H1 (cell line): ENCODE measurements at regions not wholly inside any gene's neighbourhood (a gene's known extent, or its start where the extent isn't known, plus 50 kb on each side); places are given as distances from the start of the nearest gene placed in this dataset.

Source experiments
- CTCF ChIA-PET: fragments of 300-600 bp; sonication (Branson Sonifier 250); formaldehyde crosslinking; loops from one replicate; lab custom pipeline; 2021; ENCODE audit not compliant: partially characterized antibody; lab: Charles Lee
- POLR2A ChIA-PET: fragments of 300-600 bp; sonication (Branson Sonifier 250); formaldehyde crosslinking; loops from one replicate; lab custom pipeline; 2021; ENCODE audit warnings: inconsistent platforms; ENCODE audit not compliant: partially characterized antibody; lab: Charles Lee
- DNase-seq, 2 experiments: peaks; one replicate each; pipeline versions ENCODE4 v3.0.0 to v3.0.0-alpha.2; 2010 to 2022; ENCODE audit warnings: low spot score in 2 of 2, low read depth in 1 of 2, mixed read lengths in 1 of 2
- FAIRE-seq: peaks from 2 replicates; lab custom pipeline; 2011; peaks lifted over from hg19 to GRCh38; lab: Jason Lieb, UNC
- H2AFZ ChIP-seq: 2 replicates; pipeline ENCODE4 v1.8.1; 2012; ENCODE audit warnings: low read length, inconsistent platforms
- H2AK5ac ChIP-seq: 2 replicates; pipeline ENCODE4 v1.6.1; 2013; ENCODE audit warnings: low read depth, low read length
- H2BK120ac ChIP-seq: replicated peaks from 2 replicates; pipeline ENCODE3; 2013; ENCODE audit warnings: low read depth, low read length, inconsistent platforms
- H2BK12ac ChIP-seq: 2 replicates; pipeline ENCODE4 v1.6.1; 2013; ENCODE audit warnings: low read depth, low read length
- H2BK15ac ChIP-seq: 2 replicates; pipeline ENCODE4 v1.6.1; 2013; ENCODE audit warnings: low read length
- H2BK20ac ChIP-seq: 2 replicates; pipeline ENCODE4 v1.6.1; 2013; ENCODE audit warnings: low read length
- H2BK5ac ChIP-seq: 2 replicates; pipeline ENCODE4 v1.6.1; 2013; ENCODE audit warnings: low read depth, low read length
- H3K14ac ChIP-seq: 2 replicates; pipeline ENCODE4 v1.6.1; 2013; ENCODE audit warnings: inconsistent platforms; ENCODE audit not compliant: insufficient read length
- H3K18ac ChIP-seq: 2 replicates; pipeline ENCODE4 v1.6.1; 2013; ENCODE audit warnings: low read length; ENCODE audit errors: extremely low read depth
- H3K23ac ChIP-seq: 2 replicates; pipeline ENCODE4 v1.6.1; 2013; ENCODE audit warnings: inconsistent platforms; ENCODE audit not compliant: insufficient read length
- H3K23me2 ChIP-seq: 2 replicates; pipeline ENCODE4 v1.6.1; 2013; ENCODE audit warnings: low read depth, low read length
- H3K27ac ChIP-seq: 2 replicates; pipeline ENCODE4 v1.6.1; 2011; ENCODE audit warnings: low read depth, low read length, inconsistent platforms
- H3K27me3 ChIP-seq, 4 experiments: replicated peaks in 1 of 4; 1 replicate in 1 of 4; 2 replicates in 3 of 4; pipeline versions ENCODE4 v1.6.1 to v1.8.1; 2011 to 2013; ENCODE audit warnings: low read length in 3 of 4, mild to moderate bottlenecking in 3 of 4, inconsistent platforms in 2 of 4, mixed read lengths in 2 of 4, moderate library complexity in 1 of 4; ENCODE audit not compliant: control insufficient read depth in 3 of 4, insufficient read depth in 3 of 4; ENCODE audit errors: extremely low read depth in 1 of 4
- H3K36me3 ChIP-seq, 4 experiments: 2 replicates each; pipeline versions ENCODE4 v1.6.1 to v1.8.1; 2011 to 2013; ENCODE audit warnings: mild to moderate bottlenecking in 4 of 4, low read length in 3 of 4, moderate library complexity in 2 of 4, control low read depth in 1 of 4, inconsistent platforms in 1 of 4; ENCODE audit not compliant: insufficient read depth in 4 of 4, control insufficient read depth in 2 of 4
- H3K4ac ChIP-seq: replicated peaks from 2 replicates; pipeline ENCODE3; 2013; ENCODE audit warnings: low read length, low read depth, mixed read lengths, inconsistent platforms; ENCODE audit not compliant: insufficient read length
- H3K4me1 ChIP-seq, 4 experiments: replicated peaks in 1 of 4; 1 replicate in 1 of 4; 2 replicates in 3 of 4; pipeline versions ENCODE4 v1.6.1 to v1.8.1; 2011 to 2013; ENCODE audit warnings: low read length in 3 of 4, inconsistent platforms in 2 of 4, mixed read lengths in 1 of 4; ENCODE audit not compliant: insufficient read depth in 4 of 4, control insufficient read depth in 3 of 4
- H3K4me2 ChIP-seq, 2 experiments: 2 replicates each; pipeline versions ENCODE4 v1.6.1 to v1.8.1; 2011 to 2013; ENCODE audit warnings: low read depth in 2 of 2, low read length in 2 of 2, control low read depth in 1 of 2, inconsistent platforms in 1 of 2, mild to moderate bottlenecking in 1 of 2; ENCODE audit not compliant: insufficient read depth in 1 of 2
- H3K4me3 ChIP-seq, 4 experiments: fragments of 200-600, 300-600 bp in 1 of 4; sonication (generic), shearing (Covaris generic), sonication (Bioruptor Twin) in 1 of 4; 2 replicates each; pipeline versions ENCODE4 v1.5.1 to v1.8.1; 2011 to 2016; ENCODE audit warnings: low read length in 4 of 4, low read depth in 3 of 4, control low read depth in 2 of 4, inconsistent platforms in 2 of 4, mild to moderate bottlenecking in 2 of 4, mixed read lengths in 1 of 4, moderate library complexity in 1 of 4; ENCODE audit not compliant: insufficient read depth in 2 of 4; ENCODE audit errors: extremely low read depth in 1 of 4
- H3K56ac ChIP-seq: replicated peaks from 2 replicates; pipeline ENCODE3; 2013; ENCODE audit warnings: low read depth, mild to moderate bottlenecking, mixed read lengths, low read length, inconsistent platforms; ENCODE audit not compliant: insufficient read length
- H3K79me1 ChIP-seq: 2 replicates; pipeline ENCODE4 v1.6.1; 2013; ENCODE audit warnings: low read depth, low read length, control low read depth
- H3K79me2 ChIP-seq, 2 experiments: 2 replicates each; pipeline versions ENCODE4 v1.6.1 to v1.8.1; 2012 to 2013; ENCODE audit warnings: low read length in 2 of 2, mild to moderate bottlenecking in 2 of 2, inconsistent platforms in 1 of 2; ENCODE audit not compliant: insufficient read depth in 2 of 2, control insufficient read depth in 1 of 2
- H3K9ac ChIP-seq, 4 experiments: replicated peaks in 1 of 4; 1 replicate in 1 of 4; 2 replicates in 3 of 4; pipeline versions ENCODE4 v1.6.1 to v1.8.1; 2011 to 2013; ENCODE audit warnings: low read depth in 3 of 4, low read length in 3 of 4, control low read depth in 2 of 4, mild to moderate bottlenecking in 2 of 4, moderate library complexity in 2 of 4, inconsistent platforms in 1 of 4; ENCODE audit errors: extremely low read depth in 1 of 4
- H3K9me3 ChIP-seq, 2 experiments: 2 replicates each; pipeline versions ENCODE4 v1.6.1 to v1.8.1; 2012 to 2013; ENCODE audit warnings: mild to moderate bottlenecking in 2 of 2, moderate library complexity in 2 of 2, control low read depth in 1 of 2, inconsistent platforms in 1 of 2, low read depth in 1 of 2, low read length in 1 of 2, mixed read lengths in 1 of 2; ENCODE audit not compliant: insufficient read depth in 2 of 2
- H4K20me1 ChIP-seq, 2 experiments: replicated peaks in 1 of 2; 2 replicates each; pipeline versions ENCODE3 to v1.8.1; 2011 to 2013; ENCODE audit warnings: inconsistent platforms in 2 of 2, low read length in 2 of 2, mild to moderate bottlenecking in 1 of 2; ENCODE audit not compliant: insufficient read depth in 2 of 2, control insufficient read depth in 1 of 2
- H4K5ac ChIP-seq: 2 replicates; pipeline ENCODE4 v1.6.1; 2013; ENCODE audit warnings: low read length, low read depth, mixed read lengths, inconsistent platforms; ENCODE audit not compliant: insufficient read length
- H4K8ac ChIP-seq: 2 replicates; pipeline ENCODE4 v1.8.0; 2013; ENCODE audit warnings: mild to moderate bottlenecking, moderate library complexity, low read length, inconsistent platforms; ENCODE audit not compliant: insufficient read depth; ENCODE audit errors: extremely low read depth
- H4K91ac ChIP-seq: replicated peaks from 2 replicates; pipeline ENCODE3; 2013; ENCODE audit warnings: low read length, mixed read lengths, inconsistent platforms; ENCODE audit not compliant: insufficient read length
- CBX8 ChIP-seq: fragments of 300-800, 300-1000 bp; sonication (generic); IDR thresholded peaks from 2 replicates; pipeline ENCODE4 v1.7.1; 2016; ENCODE audit warnings: low read depth, low read length, borderline replicate concordance
- EZH2 ChIP-seq: fragments of 200-600 bp; sonication (generic); IDR thresholded peaks from 2 replicates; pipeline ENCODE4 v1.7.1; 2012; ENCODE audit warnings: low read depth, mild to moderate bottlenecking, moderate library complexity, low read length, inconsistent platforms; ENCODE audit not compliant: severe bottlenecking
- SAP30 ChIP-seq: fragments of 300-600 bp; sonication (generic); IDR thresholded peaks from 2 replicates; pipeline ENCODE4 v1.7.1; 2012; ENCODE audit warnings: low read length, moderate library complexity, mild to moderate bottlenecking, inconsistent platforms; ENCODE audit not compliant: insufficient read depth, insufficient replicate concordance
- WGBS, 2 experiments: shearing (Covaris generic) in 1 of 2; methylation state at CpG; one replicate each; pipeline versions ENCODE4 v1.1.6 to v1.1.7; 2013 to 2015; ENCODE audit warnings: low lambda C conversion rate in 2 of 2, mixed read lengths in 2 of 2, inconsistent platforms in 1 of 2, low coverage in 1 of 2, missing lambda C conversion rate in 1 of 2; ENCODE audit not compliant: insufficient replicate concordance in 2 of 2, insufficient coverage in 1 of 2, insufficient read length in 1 of 2; ENCODE audit errors: extremely low coverage in 1 of 2, missing lambda C conversion rate in 1 of 2; 5-methylcytosine and 5-hydroxymethylcytosine counted together
- TF ChIP-seq, protein P1 (sequence below): IDR thresholded peaks from 2 replicates; pipeline ENCODE4 v1.6.1; 2012; ENCODE audit warnings: inconsistent platforms

DNA sequence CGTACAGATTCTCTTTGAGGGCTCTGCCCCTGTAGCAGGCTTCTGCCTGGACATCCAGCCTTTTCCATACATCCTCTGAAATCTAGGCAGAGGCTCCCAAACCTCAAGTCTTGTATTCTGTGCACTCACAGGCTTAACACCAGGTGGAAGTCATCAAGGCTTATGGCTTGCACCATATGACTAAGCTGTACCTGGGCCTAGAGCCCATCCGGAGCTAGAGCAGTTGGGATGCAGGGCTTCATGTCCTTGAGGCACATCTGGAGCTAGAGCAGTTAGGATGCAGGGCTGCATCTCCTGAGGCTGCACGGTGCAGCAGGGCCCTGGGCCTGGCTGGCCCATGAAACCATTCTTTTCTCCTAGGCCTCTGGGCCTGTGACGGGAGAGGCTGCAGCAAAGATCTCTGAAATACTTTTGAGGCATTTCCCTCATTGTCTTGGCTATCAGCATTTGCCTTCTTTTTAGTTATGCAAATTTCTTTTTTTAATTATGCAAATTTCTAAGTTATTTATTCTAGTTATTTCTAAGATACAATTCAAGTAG, 98.7 kb downstream of the CD24 start:
- Histone ChIP-seq H4K91ac (no peak overlapping the region), H3K9me3 (peaks cover 30 to 32% of the 10 kb centered on the region in 2 experiments), H3K18ac (no peak overlapping the region), H3K79me1 (no peaks in the 10 kb centered on the region), H3K14ac (no peak overlapping the region), H2BK15ac (no peak overlapping the region), H3K27ac (no peak overlapping the region), H3K23me2 (no peaks in the 10 kb centered on the region), H2BK5ac (no peak overlapping the region), H2AFZ (no peak overlapping the region), H3K36me3 (peaks cover 0 to 6% (median 0%) of the 10 kb centered on the region in 4 experiments; a peak in 2 of 8 replicates), H3K9ac (no peak overlapping the region), H3K79me2 (no peaks in the 10 kb centered on the region), H4K20me1 (no peaks in the 10 kb centered on the region), H2BK12ac (no peak overlapping the region), H3K23ac (no peak overlapping the region), H3K4ac (no peak overlapping the region), H3K56ac (no peak overlapping the region), H2BK20ac (no peak overlapping the region), H4K5ac (no peak overlapping the region), H3K4me2 (no peak overlapping the region), H3K4me3 (no peak overlapping the region), H3K27me3 (no peaks in the 10 kb centered on the region), H4K8ac (no peak overlapping the region), H3K4me1 (no peaks in the 10 kb centered on the region), H2BK120ac (no peak overlapping the region), H2AK5ac (no peak overlapping the region)
- CTCF ChIA-PET, result interaction anchor here (1.1 kb wide), 1 partner anchor 103 kb away, joined by 3 read pairs; no protein-coding TSS in a partner anchor
- POLR2A ChIA-PET, result no interaction called here
- no peak for FAIRE-seq
- 89% methylated on average over 4 of the region's 4 CpGs; no CpG with 5 or more reads in 1 of the 2 experiments for WGBS, 2 experiments
- TF ChIP-seq EZH2, result no peak
- no peak for TF ChIP-seq SAP30
- TF ChIP-seq, protein P1, sequence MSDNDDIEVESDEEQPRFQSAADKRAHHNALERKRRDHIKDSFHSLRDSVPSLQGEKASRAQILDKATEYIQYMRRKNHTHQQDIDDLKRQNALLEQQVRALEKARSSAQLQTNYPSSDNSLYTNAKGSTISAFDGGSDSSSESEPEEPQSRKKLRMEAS, result no peak
- no peak for TF ChIP-seq CBX8
- no peak for DNase-seq
